Transverse colon (tissue), 3 donors: ENCODE measurements at regions not wholly inside any gene's neighbourhood (a gene's known extent, or its start where the extent isn't known, plus 50 kb on each side); places are given as distances from the start of the nearest gene placed in this dataset.

Experiments
- CTCF ChIP-seq, 5 experiments: fragments of 200-600 bp in 3 of 5; fragments of 450-650 bp in 2 of 5; sonication (generic) in 3 of 5; IDR thresholded peaks; 1 replicate in 2 of 5; 2 replicates in 3 of 5; pipeline ENCODE4 v1.5.1; 2016 to 2017; ENCODE audit warnings: antibody characterized with exemption in 5 of 5, inconsistent platforms in 3 of 5, mild to moderate bottlenecking in 2 of 5, moderate library complexity in 1 of 5
- POLR2A ChIP-seq: fragments of 450-650 bp; IDR thresholded peaks from one replicate; pipeline ENCODE4 v1.6.1; 2016; ENCODE audit warnings: antibody characterized with exemption, mild to moderate bottlenecking, moderate library complexity

- no peak for TF ChIP-seq POLR2A
- no peak for TF ChIP-seq CTCF (IDR thresholded peaks at IDR 0.05)
Observed at GRCh38 chr2:226184540-226184939, 615.1 kb downstream of the IRS1 start.
